GM23248 (cell line): ENCODE measurements at regions not wholly inside any gene's neighbourhood (a gene's known extent, or its start where the extent isn't known, plus 50 kb on each side); places are given as distances from the start of the nearest gene placed in this dataset.

ENCODE experiments used
- EZH2 ChIP-seq: fragments of 200-600 bp; sonication (generic); IDR thresholded peaks from 2 replicates; pipeline ENCODE4 v1.6.1; 2018; ENCODE audit warnings: antibody characterized with exemption, mild to moderate bottlenecking; ENCODE audit not compliant: insufficient read depth, poor library complexity, severe bottlenecking
- EZH2phosphoT487 ChIP-seq: fragments of 200-600 bp; sonication (generic); IDR thresholded peaks from 2 replicates; pipeline ENCODE4 v1.6.1; 2018; ENCODE audit warnings: antibody characterized with exemption, moderate library complexity, mild to moderate bottlenecking, low read depth; ENCODE audit not compliant: insufficient read depth

DNA sequence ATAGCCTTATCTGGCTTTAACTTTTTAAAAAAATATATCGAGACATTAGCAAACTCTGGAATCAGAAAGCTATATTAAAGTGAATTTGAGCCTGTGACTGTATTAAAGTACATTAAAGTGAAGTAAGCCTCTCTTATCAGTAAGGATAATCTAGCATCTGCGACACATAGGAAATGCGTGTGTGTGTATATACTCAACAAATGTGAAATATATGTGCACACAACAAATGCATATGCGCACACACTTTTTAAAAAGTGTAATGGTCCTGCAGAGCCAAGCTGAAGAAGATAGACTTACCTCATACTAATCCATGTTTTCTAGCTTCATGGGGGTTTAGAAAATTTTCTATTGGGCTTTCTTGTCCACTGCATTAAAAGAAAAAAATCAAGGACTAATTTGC, 437.1 kb downstream of the ZIC1 start:
- TF ChIP-seq EZH2phosphoT487 (no peak), EZH2 (no peak)
